Ovary (tissue), 7 donors: ENCODE measurements at regions not wholly inside any gene's neighbourhood (a gene's known extent, or its start where the extent isn't known, plus 50 kb on each side); places are given as distances from the start of the nearest gene placed in this dataset.

Experiments
- DNase-seq, 5 donors: peaks; one replicate each; pipeline ENCODE4 v3.0.0-alpha.2; 2019 to 2020
- H3K27ac ChIP-seq, 2 donors: fragments of 200-600 bp; one replicate each; pipeline versions ENCODE4 v1.5.1 to v1.8.0; 2019 to 2022
- H3K27me3 ChIP-seq: fragments of 200-600 bp; one replicate; pipeline ENCODE4 v1.8.0; 2022
- H3K36me3 ChIP-seq: fragments of 200-600 bp; sonication (generic); one replicate; pipeline ENCODE4 v1.5.1; 2019
- H3K4me1 ChIP-seq: one replicate; pipeline ENCODE4 v1.8.1; 2013; ENCODE audit warnings: mild to moderate bottlenecking, moderate library complexity; ENCODE audit not compliant: insufficient read depth
- H3K4me3 ChIP-seq: fragments of 200-600 bp; sonication (generic); one replicate; pipeline ENCODE4 v1.5.1; 2017
- H3K9me3 ChIP-seq, 2 donors: fragments of 200-600 bp in 1 of 2; sonication (generic) in 1 of 2; one replicate each; pipeline versions ENCODE4 v1.5.1 to v1.8.1; 2013 to 2019; ENCODE audit warnings: mild to moderate bottlenecking in 1 of 2, moderate library complexity in 1 of 2
- EP300 ChIP-seq: sonication (generic); formaldehyde crosslinking; IDR thresholded peaks from one replicate; pipeline ENCODE4 v1.6.1; 2017; ENCODE audit warnings: antibody characterized with exemption
- POLR2A ChIP-seq: fragments of 450-650 bp; IDR thresholded peaks from one replicate; pipeline ENCODE4 v1.6.1; 2017; ENCODE audit warnings: antibody characterized with exemption, mild to moderate bottlenecking, moderate library complexity
- WGBS, 3 donors: extraction: QIAGEN DNeasy Blood & Tissue Kit in 1 of 3; methylation state at CpG; one replicate each; pipeline versions ENCODE4 v1.1.5 to v1.1.7; 2013 to 2017; 5-methylcytosine and 5-hydroxymethylcytosine counted together
- intact Hi-C, 4 donors: fragments of 100-400 bp; cut with DNase I; formaldehyde crosslinking; loops; one replicate each; pipeline versions ENCODE4 v1.11.0 to v1.15.1; 2022 to 2023
- TF ChIP-seq, protein P1 (sequence below), 3 donors: fragments of 450-650 bp in 2 of 3; fragments of 200-600 bp in 1 of 3; IDR thresholded peaks; one replicate each; pipeline versions ENCODE4 v1.5.1 to v1.8.0; 2016 to 2022; ENCODE audit warnings: antibody characterized with exemption in 3 of 3, mild to moderate bottlenecking in 1 of 3
- donor health status: DM: no; HTN: no; CAD: no; lungs with moderate emphysema.
- donor health status: DM: no; HTN: no; CAD: no.
- donor health status: Bipolar disorder and iron deficiency.
- donor health status: DM: no; HTN: no; CAD: no.
- donor health status: DM: yes; HTN: yes; CAD: no.

DNA sequence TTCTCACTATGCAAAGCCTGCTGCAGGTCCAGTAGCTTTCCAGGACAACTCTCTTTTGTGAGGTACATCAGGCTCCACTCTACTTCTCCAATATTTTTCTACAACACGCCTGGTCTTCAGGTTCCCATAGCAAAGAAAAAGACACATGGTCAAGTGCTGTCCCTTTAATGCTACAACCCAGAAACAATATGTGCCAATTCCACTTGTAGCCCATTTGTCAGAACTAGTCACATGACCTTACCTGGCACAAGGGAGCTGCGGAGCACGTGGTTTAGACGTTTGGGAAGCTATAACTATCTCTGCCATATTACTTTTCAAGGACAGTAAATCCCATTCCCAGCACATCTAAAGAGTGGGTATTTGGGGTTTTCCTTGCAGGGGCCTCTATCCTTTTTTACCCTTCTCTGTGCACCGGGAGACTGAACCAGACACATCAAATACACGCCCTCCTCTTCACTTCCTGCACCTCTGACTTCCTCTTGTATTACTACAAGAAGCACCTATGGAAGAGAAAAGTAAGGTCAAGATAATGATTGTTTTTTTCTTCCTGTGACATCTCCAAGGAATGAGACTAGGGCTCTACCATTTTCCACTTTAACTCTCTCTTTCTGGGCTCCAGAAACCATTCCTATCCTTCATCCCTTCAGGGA, 237.6 kb downstream of the ETS1 start:
- no peak overlapping the region for H3K4me3 ChIP-seq
- no peaks in the 10 kb centered on the region for H3K4me1 ChIP-seq
- H3K9me3 ChIP-seq, result no peaks in the 10 kb centered on the region
- no peaks in the 10 kb centered on the region for H3K36me3 ChIP-seq
- no peak overlapping the region for H3K27ac ChIP-seq
- intact Hi-C loops, result no loop called here
- no peaks in the 10 kb centered on the region for H3K27me3 ChIP-seq
- WGBS, 3 donors, result 67 to 80% (median 74%) methylated on average over 6 of the region's 6 CpGs
- TF ChIP-seq, protein P1, sequence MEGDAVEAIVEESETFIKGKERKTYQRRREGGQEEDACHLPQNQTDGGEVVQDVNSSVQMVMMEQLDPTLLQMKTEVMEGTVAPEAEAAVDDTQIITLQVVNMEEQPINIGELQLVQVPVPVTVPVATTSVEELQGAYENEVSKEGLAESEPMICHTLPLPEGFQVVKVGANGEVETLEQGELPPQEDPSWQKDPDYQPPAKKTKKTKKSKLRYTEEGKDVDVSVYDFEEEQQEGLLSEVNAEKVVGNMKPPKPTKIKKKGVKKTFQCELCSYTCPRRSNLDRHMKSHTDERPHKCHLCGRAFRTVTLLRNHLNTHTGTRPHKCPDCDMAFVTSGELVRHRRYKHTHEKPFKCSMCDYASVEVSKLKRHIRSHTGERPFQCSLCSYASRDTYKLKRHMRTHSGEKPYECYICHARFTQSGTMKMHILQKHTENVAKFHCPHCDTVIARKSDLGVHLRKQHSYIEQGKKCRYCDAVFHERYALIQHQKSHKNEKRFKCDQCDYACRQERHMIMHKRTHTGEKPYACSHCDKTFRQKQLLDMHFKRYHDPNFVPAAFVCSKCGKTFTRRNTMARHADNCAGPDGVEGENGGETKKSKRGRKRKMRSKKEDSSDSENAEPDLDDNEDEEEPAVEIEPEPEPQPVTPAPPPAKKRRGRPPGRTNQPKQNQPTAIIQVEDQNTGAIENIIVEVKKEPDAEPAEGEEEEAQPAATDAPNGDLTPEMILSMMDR (IDR thresholded peaks at IDR 0.05), result no peak
- TF ChIP-seq POLR2A (no peak), EP300 (no peak)
- DNase-seq, result no peak

DNA sequence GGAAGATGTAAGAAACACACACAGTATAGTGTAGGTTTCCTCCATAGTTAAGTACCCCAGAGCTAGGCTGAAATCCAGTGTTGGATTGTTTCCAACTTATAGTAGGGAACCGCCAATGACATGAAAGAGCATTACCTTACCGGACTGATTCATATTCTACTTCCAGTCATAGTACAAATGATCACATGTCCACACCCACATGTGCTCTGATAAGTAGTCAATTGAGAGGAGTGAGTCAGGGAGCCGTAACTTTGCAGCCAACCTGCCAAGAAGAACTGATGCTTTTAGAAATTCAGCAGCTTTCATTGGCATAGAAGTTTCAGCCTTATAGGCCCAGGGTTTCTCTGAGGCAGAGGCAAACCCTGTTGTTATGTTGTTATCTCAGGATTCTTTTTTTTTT, 240.6 kb downstream of the ETS1 start:
- Histone ChIP-seq H3K9me3 (no peaks in the 10 kb centered on the region), H3K36me3 (no peaks in the 10 kb centered on the region), H3K27me3 (no peaks in the 10 kb centered on the region), H3K4me3 (no peak overlapping the region), H3K27ac (no peak overlapping the region), H3K4me1 (no peaks in the 10 kb centered on the region)
- intact Hi-C loops, result no loop called here
- DNase-seq, result no peak
- TF ChIP-seq, protein P1 (IDR thresholded peaks at IDR 0.05), result no peak
- TF ChIP-seq POLR2A (no peak), EP300 (no peak)
- 46 to 79% (median 55%) methylated on average over 3 of the region's 3 CpGs for WGBS, 3 donors

DNA sequence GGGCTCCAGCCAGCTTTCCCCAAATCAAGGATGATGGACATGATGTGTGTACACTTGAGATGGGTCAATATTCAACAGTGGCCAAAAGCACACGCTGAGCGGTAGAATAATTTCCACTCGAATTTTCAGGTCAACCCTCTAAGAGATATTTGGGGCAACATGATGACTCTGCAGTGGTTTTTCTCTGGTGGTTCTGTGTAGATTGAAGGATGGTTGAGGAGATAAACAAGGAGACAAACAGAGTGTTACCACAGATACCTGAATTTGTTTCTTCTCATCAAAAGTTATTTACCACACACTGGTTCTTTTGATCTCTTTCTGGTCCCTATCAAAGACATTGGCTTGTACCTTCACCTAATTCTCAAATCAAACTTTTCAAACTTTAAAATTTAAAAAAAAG, 242.0 kb downstream of the ETS1 start:
- WGBS, 3 donors, result 87 to 89% (median 87%) methylated on average over 3 of the region's 3 CpGs
- Histone ChIP-seq H3K27ac (no peak overlapping the region), H3K9me3 (no peaks in the 10 kb centered on the region), H3K27me3 (no peaks in the 10 kb centered on the region), H3K36me3 (no peaks in the 10 kb centered on the region), H3K4me3 (no peak overlapping the region), H3K4me1 (no peaks in the 10 kb centered on the region)
- TF ChIP-seq POLR2A (no peak), EP300 (no peak)
- TF ChIP-seq, protein P1 (IDR thresholded peaks at IDR 0.05), result no peak
- no peak for DNase-seq
- intact Hi-C loops, result no loop called here

DNA sequence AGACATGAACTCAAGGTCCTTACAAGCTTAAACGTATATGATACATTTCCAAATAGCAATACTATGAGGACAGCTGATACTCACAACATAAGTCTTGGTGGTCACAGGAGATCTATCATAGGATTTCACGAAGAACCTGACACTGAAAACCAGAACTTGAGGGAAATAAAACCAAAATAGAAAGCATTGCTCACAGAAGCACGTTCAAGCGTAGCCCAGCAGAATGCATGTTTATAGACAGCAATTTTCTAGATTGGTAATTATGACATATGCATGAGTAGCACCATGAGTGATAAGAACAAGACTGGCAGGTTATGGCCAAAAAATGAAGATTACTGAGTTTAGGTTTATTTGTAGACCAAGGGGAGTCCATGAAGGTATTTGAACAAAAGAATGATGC, 243.5 kb downstream of the ETS1 start:
- intact Hi-C loops, result no loop called here
- Histone ChIP-seq H3K27ac (no peak overlapping the region), H3K4me3 (no peak overlapping the region), H3K9me3 (no peaks in the 10 kb centered on the region), H3K4me1 (no peaks in the 10 kb centered on the region), H3K36me3 (no peaks in the 10 kb centered on the region), H3K27me3 (no peaks in the 10 kb centered on the region)
- no peak for DNase-seq
- WGBS, 3 donors, result 88 to 90% (median 89%) methylated on average over 4 of the region's 4 CpGs
- TF ChIP-seq EP300, result no peak
- TF ChIP-seq, protein P1 (IDR thresholded peaks at IDR 0.05), result no peak
- no peak for TF ChIP-seq POLR2A
